ENCODE measurements at regions not wholly inside any gene's neighbourhood (a gene's known extent, or its start where the extent isn't known, plus 50 kb on each side); places are given as distances from the start of the nearest gene placed in this dataset.

- Mint-ChIP-seq H3K4me3 (no peak overlapping the region), H3K36me3 (no peaks in the 10 kb centered on the region), H3K27ac (peak overlapping the region; percentile 1), H3K27me3 (ENCODE audit: insufficient read depth, low read depth) (no peaks in the 10 kb centered on the region), H3K9me3 (no peaks in the 10 kb centered on the region), H3K4me1 (peaks cover 9% of the 10 kb centered on the region)
- Histone ChIP-seq H3K4me1 (peaks cover 9% of the 10 kb centered on the region), H2AFZ (replicated peaks) (no peak overlapping the region), H3K27ac (no peak overlapping the region), H3K36me3 (no peaks in the 10 kb centered on the region), H4K20me1 (ENCODE audit: low read depth) (no peaks in the 10 kb centered on the region), H3K9me3 (ENCODE audit: low read depth) (no peaks in the 10 kb centered on the region), H3K9ac (no peak overlapping the region), H3K4me3 (no peak overlapping the region), H3K27me3 (no peaks in the 10 kb centered on the region), H3K79me2 (ENCODE audit: low read depth) (no peaks in the 10 kb centered on the region), H3F3A (ENCODE audit: low read depth) (no peaks in the 10 kb centered on the region), H3K4me2 (no peak overlapping the region)
- DNase-seq (ENCODE audit: low spot score): no peak
- TF ChIP-seq CTCF (IDR thresholded peaks at IDR 0.05) (no peak), EZH2 (IDR thresholded peaks at IDR 0.05) (no peak), EZH2phosphoT487 (IDR thresholded peaks at IDR 0.05) (no peak)
Observed at GRCh38 chr2:224259831-224260230, 142.1 kb downstream of the FAM124B start.

DNA sequence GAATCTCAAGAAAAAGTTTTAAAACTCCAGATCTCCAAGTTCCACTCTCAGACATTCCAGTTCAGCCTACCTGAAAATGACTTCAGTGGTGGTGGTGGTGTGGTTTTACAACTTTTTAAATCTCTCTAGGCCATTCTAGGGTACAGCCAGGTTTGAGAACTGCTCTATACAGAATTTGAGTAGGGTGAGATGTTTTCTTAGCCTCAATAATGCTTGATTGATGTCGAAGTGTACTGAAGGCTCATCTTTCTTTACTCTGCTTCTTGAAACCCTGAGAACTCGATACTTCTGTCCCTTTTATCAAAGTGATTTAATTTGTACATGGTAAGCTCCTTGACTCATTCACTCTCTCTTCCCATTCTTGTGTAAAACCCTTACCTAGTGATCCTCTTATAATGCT is 143.8 kb downstream of the FAM124B start:
- Mint-ChIP-seq H3K36me3 (no peaks in the 10 kb centered on the region), H3K9me3 (no peaks in the 10 kb centered on the region), H3K27me3 (ENCODE audit: insufficient read depth, low read depth) (peaks cover 2% of the 10 kb centered on the region), H3K4me1 (peaks cover 9% of the 10 kb centered on the region), H3K27ac (no peak overlapping the region), H3K4me3 (no peak overlapping the region)
- H3K9ac ChIP-seq: no peak overlapping the region
- no peak overlapping the region for H3K4me2 ChIP-seq
- no peaks in the 10 kb centered on the region for H4K20me1 ChIP-seq (ENCODE audit: low read depth)
- H3K79me2 ChIP-seq (ENCODE audit: low read depth): no peaks in the 10 kb centered on the region
- H3K27ac ChIP-seq: no peak overlapping the region
- no peaks in the 10 kb centered on the region for H3F3A ChIP-seq (ENCODE audit: low read depth)
- H3K4me3 ChIP-seq: no peak overlapping the region
- no peak for DNase-seq (ENCODE audit: low spot score)
- no peak overlapping the region for H2AFZ ChIP-seq (replicated peaks)
- no peaks in the 10 kb centered on the region for H3K27me3 ChIP-seq
- TF ChIP-seq CTCF (IDR thresholded peaks at IDR 0.05) (no peak), EZH2 (IDR thresholded peaks at IDR 0.05) (no peak)
- H3K36me3 ChIP-seq: no peaks in the 10 kb centered on the region
- H3K4me1 ChIP-seq: peaks cover 9% of the 10 kb centered on the region
- H3K9me3 ChIP-seq (ENCODE audit: low read depth): no peaks in the 10 kb centered on the region

- no peak for TF ChIP-seq EZH2phosphoT487 (IDR thresholded peaks at IDR 0.05)
- TF ChIP-seq CTCF (IDR thresholded peaks at IDR 0.05): no peak
- no peak for TF ChIP-seq EZH2 (IDR thresholded peaks at IDR 0.05)
- Mint-ChIP-seq H3K4me1 (peaks cover 9% of the 10 kb centered on the region), H3K9me3 (no peaks in the 10 kb centered on the region), H3K4me3 (no peak overlapping the region), H3K27ac (no peak overlapping the region), H3K27me3 (ENCODE audit: insufficient read depth, low read depth) (peaks cover 2% of the 10 kb centered on the region), H3K36me3 (no peaks in the 10 kb centered on the region)
- no peaks in the 10 kb centered on the region for H3K79me2 ChIP-seq (ENCODE audit: low read depth)
- H3K27me3 ChIP-seq: no peaks in the 10 kb centered on the region
- no peak overlapping the region for H3K4me2 ChIP-seq
- no peak overlapping the region for H2AFZ ChIP-seq (replicated peaks)
- H3K9ac ChIP-seq: no peak overlapping the region
- no peaks in the 10 kb centered on the region for H3K36me3 ChIP-seq
- H3K27ac ChIP-seq: no peak overlapping the region
- no peak overlapping the region for H3K4me3 ChIP-seq
- no peak for DNase-seq (ENCODE audit: low spot score)
- H3K9me3 ChIP-seq (ENCODE audit: low read depth): no peaks in the 10 kb centered on the region
- H3K4me1 ChIP-seq: peaks cover 9% of the 10 kb centered on the region
- H4K20me1 ChIP-seq (ENCODE audit: low read depth): no peaks in the 10 kb centered on the region
- no peaks in the 10 kb centered on the region for H3F3A ChIP-seq (ENCODE audit: low read depth)
Observed at GRCh38 chr2:224257156-224257555, 144.8 kb downstream of the FAM124B start.

GRCh38 chr2:224253464-224253863 is 148.4 kb downstream of the FAM124B start:
- no peaks in the 10 kb centered on the region for H3K4me1 Mint-ChIP-seq
- H3K9me3 ChIP-seq (ENCODE audit: low read depth): no peaks in the 10 kb centered on the region

More at GRCh38 chr2:224253464-224253863, 148.4 kb downstream of the FAM124B start:
- Mint-ChIP-seq H3K27me3 (ENCODE audit: insufficient read depth, low read depth) (peaks cover 2% of the 10 kb centered on the region), H3K36me3 (no peaks in the 10 kb centered on the region), H3K27ac (no peak overlapping the region), H3K9me3 (no peaks in the 10 kb centered on the region), H3K4me3 (no peak overlapping the region)
- Histone ChIP-seq H3K79me2 (ENCODE audit: low read depth) (no peaks in the 10 kb centered on the region), H3K4me1 (no peaks in the 10 kb centered on the region), H3K36me3 (no peaks in the 10 kb centered on the region), H3K4me3 (no peak overlapping the region), H2AFZ (replicated peaks) (no peak overlapping the region), H3K9ac (no peak overlapping the region), H3K27ac (no peak overlapping the region), H3K4me2 (no peak overlapping the region), H4K20me1 (ENCODE audit: low read depth) (no peaks in the 10 kb centered on the region), H3F3A (ENCODE audit: low read depth) (no peaks in the 10 kb centered on the region), H3K27me3 (no peaks in the 10 kb centered on the region)
- TF ChIP-seq EZH2phosphoT487 (IDR thresholded peaks at IDR 0.05): no peak
- TF ChIP-seq CTCF (IDR thresholded peaks at IDR 0.05): no peak
- no peak for TF ChIP-seq EZH2 (IDR thresholded peaks at IDR 0.05)
- no peak for DNase-seq (ENCODE audit: low spot score)
